Kidney (tissue), 13 donors: ENCODE measurements at regions not wholly inside any gene's neighbourhood (a gene's known extent, or its start where the extent isn't known, plus 50 kb on each side); places are given as distances from the start of the nearest gene placed in this dataset.

Source experiments
- DNase-seq, 5 donors: peaks; one replicate each; pipeline ENCODE4 v3.0.0-alpha.2; 2013 to 2020
- FAIRE-seq: peaks from 2 replicates; lab custom pipeline; 2012; peaks lifted over from hg19 to GRCh38; lab: Jason Lieb, UNC
- H3K27ac ChIP-seq, 2 donors: one replicate each; pipeline ENCODE4 v1.7.0; 2013; ENCODE audit warnings: low read depth in 2 of 2, low read length in 2 of 2, inconsistent platforms in 1 of 2
- H3K27me3 ChIP-seq: one replicate; pipeline ENCODE4 v1.7.1; 2013; ENCODE audit warnings: low read length, inconsistent platforms; ENCODE audit not compliant: control insufficient read depth, insufficient read depth
- H3K36me3 ChIP-seq, 3 donors: one replicate each; pipeline versions ENCODE4 v1.7.0 to v1.7.1; 2013; ENCODE audit warnings: low read length in 3 of 3, control low read depth in 1 of 3, inconsistent platforms in 1 of 3; ENCODE audit not compliant: insufficient read depth in 3 of 3, control insufficient read depth in 2 of 3
- H3K4me1 ChIP-seq, 3 donors: one replicate each; pipeline versions ENCODE4 v1.7.0 to v1.7.1; 2013; ENCODE audit warnings: low read length in 3 of 3, inconsistent platforms in 1 of 3, low read depth in 1 of 3; ENCODE audit not compliant: control insufficient read depth in 2 of 3, insufficient read depth in 2 of 3
- H3K4me3 ChIP-seq, 3 donors: one replicate each; pipeline versions ENCODE4 v1.7.0 to v1.8.1; 2013; ENCODE audit warnings: low read length in 3 of 3, control low read depth in 1 of 3, inconsistent platforms in 1 of 3
- H3K9ac ChIP-seq, 3 donors: one replicate each; pipeline versions ENCODE4 v1.7.0 to v1.7.1; 2013; ENCODE audit warnings: low read length in 3 of 3, control low read depth in 1 of 3, inconsistent platforms in 1 of 3
- H3K9me3 ChIP-seq, 3 donors: one replicate each; pipeline versions ENCODE4 v1.7.0 to v1.7.1; 2013; ENCODE audit warnings: low read length in 3 of 3, control low read depth in 1 of 3, inconsistent platforms in 1 of 3; ENCODE audit not compliant: control insufficient read depth in 2 of 3, insufficient read depth in 1 of 3
- intact Hi-C: fragments of 100-400 bp; cut with DNase I; formaldehyde crosslinking; loops from one replicate; pipeline ENCODE4 v1.11.1; 2022
- TF ChIP-seq, protein P1 (sequence below): IDR thresholded peaks from 3 replicates; pipeline ENCODE4 v1.5.1; 2012; ENCODE audit warnings: mild to moderate bottlenecking, moderate library complexity, borderline replicate concordance; ENCODE audit not compliant: insufficient read depth; ENCODE audit errors: extremely low read depth
- donor health status: control.
- donor health status: control.
- donor health status: control.
- donor health status: control.
- donor health status: control.
- donor health status: DM: yes; HTN: yes; CAD: no.
- donor health status: Normal renal cell carcinoma (clear cell type).

DNA sequence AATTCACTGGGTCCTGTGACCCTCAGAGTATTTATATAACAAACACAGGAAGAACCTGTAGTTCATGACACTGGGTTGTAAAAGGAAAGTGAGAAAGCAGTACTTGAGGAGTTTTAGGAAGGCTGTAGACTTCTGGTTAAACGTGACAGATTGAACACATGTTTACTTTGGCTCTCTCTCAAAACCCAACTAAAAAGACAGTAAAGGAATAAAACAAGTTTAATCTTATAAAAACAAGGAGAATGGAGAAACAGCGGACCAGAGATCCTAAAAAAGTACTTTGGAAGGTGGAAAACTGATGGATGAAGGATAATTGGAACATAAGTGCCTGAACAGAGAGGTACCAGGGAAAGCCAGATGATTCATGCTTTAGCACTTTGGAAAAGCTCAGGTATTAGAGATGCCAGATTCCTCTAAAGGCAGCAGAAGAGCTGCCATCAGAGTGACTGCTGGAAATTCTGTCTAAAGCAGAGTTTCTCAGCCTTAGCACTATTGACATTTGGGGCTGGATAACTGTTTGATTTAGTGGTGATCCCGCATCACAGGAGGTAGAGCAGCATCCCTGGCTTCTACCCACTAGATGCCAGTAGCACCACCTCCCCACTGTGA lies 182.9 kb upstream of the RORA start:
- DNase-seq (peak in 2 of 5 donors; percentile 16 to 55), FAIRE-seq (no peak)
- intact Hi-C loops: no loop called here
- H3K9me3 ChIP-seq: no peaks in the 10 kb centered on the region
- TF ChIP-seq, protein P1, sequence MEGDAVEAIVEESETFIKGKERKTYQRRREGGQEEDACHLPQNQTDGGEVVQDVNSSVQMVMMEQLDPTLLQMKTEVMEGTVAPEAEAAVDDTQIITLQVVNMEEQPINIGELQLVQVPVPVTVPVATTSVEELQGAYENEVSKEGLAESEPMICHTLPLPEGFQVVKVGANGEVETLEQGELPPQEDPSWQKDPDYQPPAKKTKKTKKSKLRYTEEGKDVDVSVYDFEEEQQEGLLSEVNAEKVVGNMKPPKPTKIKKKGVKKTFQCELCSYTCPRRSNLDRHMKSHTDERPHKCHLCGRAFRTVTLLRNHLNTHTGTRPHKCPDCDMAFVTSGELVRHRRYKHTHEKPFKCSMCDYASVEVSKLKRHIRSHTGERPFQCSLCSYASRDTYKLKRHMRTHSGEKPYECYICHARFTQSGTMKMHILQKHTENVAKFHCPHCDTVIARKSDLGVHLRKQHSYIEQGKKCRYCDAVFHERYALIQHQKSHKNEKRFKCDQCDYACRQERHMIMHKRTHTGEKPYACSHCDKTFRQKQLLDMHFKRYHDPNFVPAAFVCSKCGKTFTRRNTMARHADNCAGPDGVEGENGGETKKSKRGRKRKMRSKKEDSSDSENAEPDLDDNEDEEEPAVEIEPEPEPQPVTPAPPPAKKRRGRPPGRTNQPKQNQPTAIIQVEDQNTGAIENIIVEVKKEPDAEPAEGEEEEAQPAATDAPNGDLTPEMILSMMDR: no peak
- H3K27ac ChIP-seq: no peak overlapping the region
- no peak overlapping the region for H3K9ac ChIP-seq
- no peaks in the 10 kb centered on the region for H3K36me3 ChIP-seq
- no peaks in the 10 kb centered on the region for H3K4me1 ChIP-seq
- no peak overlapping the region for H3K4me3 ChIP-seq
- H3K27me3 ChIP-seq: no peaks in the 10 kb centered on the region

DNA sequence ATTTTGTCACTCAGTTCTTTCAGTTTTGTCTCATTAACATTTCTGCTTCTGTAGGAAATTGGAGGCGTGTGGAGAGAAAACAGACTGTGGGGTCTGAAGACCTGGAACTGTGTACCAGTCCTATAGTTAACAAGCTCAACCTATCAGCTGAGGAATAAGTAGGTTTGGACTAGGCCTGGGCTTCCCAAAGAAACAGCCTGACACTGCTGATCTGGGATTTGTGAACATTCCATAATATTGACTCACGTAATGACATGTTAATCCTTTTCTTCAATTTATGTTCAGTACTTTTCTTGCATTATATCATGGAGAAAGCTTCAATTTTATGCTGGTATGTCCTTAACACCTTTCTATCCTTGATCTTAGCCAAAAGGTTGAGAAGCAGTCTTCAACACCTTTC lies 181.6 kb upstream of the RORA start:
- no peaks in the 10 kb centered on the region for H3K4me1 ChIP-seq
- H3K9me3 ChIP-seq: no peaks in the 10 kb centered on the region
- intact Hi-C loops: no loop called here
- DNase-seq: no peak
- no peak overlapping the region for H3K4me3 ChIP-seq
- no peak for FAIRE-seq
- H3K27ac ChIP-seq: no peak overlapping the region
- no peak overlapping the region for H3K9ac ChIP-seq
- TF ChIP-seq, protein P1: no peak
- H3K27me3 ChIP-seq: no peaks in the 10 kb centered on the region
- H3K36me3 ChIP-seq: no peaks in the 10 kb centered on the region

DNA sequence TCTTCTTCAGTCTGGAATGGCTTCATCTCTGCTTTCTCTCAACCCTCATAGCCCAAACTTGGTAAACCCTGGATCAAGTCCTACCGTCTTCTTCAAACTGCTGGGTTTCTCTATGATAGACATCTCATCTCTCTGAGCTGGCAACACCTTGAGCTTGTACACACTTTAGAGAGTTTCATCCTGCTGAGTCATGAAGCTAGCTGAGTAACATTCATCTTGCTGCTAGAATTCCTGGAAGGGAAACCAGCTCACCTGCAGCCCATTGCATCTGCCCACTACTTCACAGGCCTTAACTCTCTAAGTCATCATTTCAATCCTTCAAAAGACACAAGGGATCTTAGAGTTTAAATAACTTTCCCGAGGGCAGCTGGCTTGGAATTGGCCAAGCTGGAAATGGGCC lies 175.5 kb upstream of the RORA start:
- no peak for FAIRE-seq
- Histone ChIP-seq H3K4me1 (no peaks in the 10 kb centered on the region), H3K9me3 (no peaks in the 10 kb centered on the region), H3K4me3 (no peak overlapping the region), H3K36me3 (no peaks in the 10 kb centered on the region), H3K27ac (no peak overlapping the region), H3K27me3 (no peaks in the 10 kb centered on the region), H3K9ac (no peak overlapping the region)
- intact Hi-C loops: no loop called here
- DNase-seq: no peak
- TF ChIP-seq, protein P1: no peak

DNA sequence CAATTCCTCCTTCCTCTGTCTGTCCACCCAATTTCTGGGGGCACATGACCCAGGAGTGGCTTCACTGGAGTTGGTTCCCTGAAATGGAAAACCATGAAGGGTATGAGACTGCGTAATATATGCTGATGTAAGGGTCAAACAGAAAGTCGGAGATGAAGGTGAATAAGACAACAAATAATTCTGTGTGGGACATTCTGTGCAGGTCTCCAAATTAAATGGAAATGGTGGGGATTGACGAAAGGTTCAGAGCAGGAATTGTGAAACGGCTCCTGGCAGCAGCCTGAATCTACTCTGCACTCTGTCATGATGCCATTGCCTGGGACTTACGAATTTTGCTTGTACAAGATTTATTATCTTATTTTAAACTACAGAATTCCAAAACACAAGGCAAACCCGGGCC lies 174.8 kb upstream of the RORA start:
- intact Hi-C loops: no loop called here
- Histone ChIP-seq H3K4me3 (no peak overlapping the region), H3K27ac (no peak overlapping the region), H3K36me3 (no peaks in the 10 kb centered on the region), H3K9ac (no peak overlapping the region), H3K27me3 (no peaks in the 10 kb centered on the region), H3K4me1 (no peaks in the 10 kb centered on the region), H3K9me3 (no peaks in the 10 kb centered on the region)
- TF ChIP-seq, protein P1: no peak
- FAIRE-seq: no peak
- no peak for DNase-seq
